ENCODE measurements at regions not wholly inside any gene's neighbourhood (a gene's known extent, or its start where the extent isn't known, plus 50 kb on each side); places are given as distances from the start of the nearest gene placed in this dataset.

GRCh38 chr15:95127356-95127755 lies 896.0 kb downstream of the MCTP2 start:
- no peak for TF ChIP-seq CTCF (IDR thresholded peaks at IDR 0.05)
- TF ChIP-seq POLR2AphosphoS5 (IDR thresholded peaks at IDR 0.05) = no peak
- TF ChIP-seq POLR2A (IDR thresholded peaks at IDR 0.05) = no peak

All from suprapubic skin (tissue), 4 donors.